ENCODE measurements at regions not wholly inside any gene's neighbourhood (a gene's known extent, or its start where the extent isn't known, plus 50 kb on each side); places are given as distances from the start of the nearest gene placed in this dataset.

GRCh38 chr4:156242390-156242789, 288.7 kb upstream of the CTSO start:
- TF ChIP-seq CTCF (conservative IDR thresholded peaks at IDR 0.05) (no peak), EZH2 (IDR thresholded peaks at IDR 0.05; ENCODE audit: low read depth) (no peak)
